IgD-negative memory B cell (primary cell): ENCODE measurements at regions not wholly inside any gene's neighbourhood (a gene's known extent, or its start where the extent isn't known, plus 50 kb on each side); places are given as distances from the start of the nearest gene placed in this dataset.
A peak's percentile ranks its signal among the peaks of the same experiment; 100 is the strongest.

ENCODE experiments used
- H3K27ac Mint-ChIP-seq, 3 donors: one replicate each; pipeline ENCODE4 v1.8.0; 2020 to 2022; ENCODE audit warnings: mild to moderate bottlenecking in 3 of 3, mixed read lengths in 3 of 3, moderate library complexity in 1 of 3
- H3K27me3 Mint-ChIP-seq: one replicate; pipeline ENCODE4 v1.8.0; 2021; ENCODE audit warnings: mixed read lengths
- H3K36me3 Mint-ChIP-seq: one replicate; pipeline ENCODE4 v1.8.0; 2020; ENCODE audit warnings: mild to moderate bottlenecking, mixed read lengths
- H3K4me1 Mint-ChIP-seq, 3 donors: one replicate each; pipeline ENCODE4 v1.8.0; 2020 to 2022; ENCODE audit warnings: mixed read lengths in 3 of 3, mild to moderate bottlenecking in 1 of 3
- H3K4me3 Mint-ChIP-seq, 4 donors: one replicate each; pipeline ENCODE4 v1.8.0; 2020 to 2022; ENCODE audit warnings: mild to moderate bottlenecking in 4 of 4, mixed read lengths in 4 of 4, moderate library complexity in 3 of 4
- H3K9me3 Mint-ChIP-seq, 3 donors: one replicate each; pipeline ENCODE4 v1.8.0; 2020 to 2021; ENCODE audit warnings: mixed read lengths in 3 of 3, mild to moderate bottlenecking in 1 of 3

GRCh38 chr17:36869441-36869840, 67.8 kb upstream of the LHX1 start:
- H3K4me1 Mint-ChIP-seq = no peaks in the 10 kb centered on the region
- H3K27ac Mint-ChIP-seq = no peak overlapping the region
- peaks cover 8% of the 10 kb centered on the region for H3K27me3 Mint-ChIP-seq
- no peak overlapping the region for H3K4me3 Mint-ChIP-seq
- peaks cover 2% of the 10 kb centered on the region for H3K36me3 Mint-ChIP-seq
- peaks cover 1 to 4% (median 2%) of the 10 kb centered on the region in 3 donors for H3K9me3 Mint-ChIP-seq

- Mint-ChIP-seq H3K4me3 (no peak overlapping the region), H3K4me1 (no peaks in the 10 kb centered on the region), H3K27ac (no peak overlapping the region), H3K9me3 (peaks cover 1 to 4% (median 2%) of the 10 kb centered on the region in 3 donors), H3K36me3 (peaks cover 2% of the 10 kb centered on the region), H3K27me3 (peaks cover 6% of the 10 kb centered on the region)
These were observed 67.2 kb upstream of the LHX1 start for GRCh38 chr17:36869856-36870719.

- H3K27me3 Mint-ChIP-seq = peaks cover 8% of the 10 kb centered on the region
- H3K36me3 Mint-ChIP-seq = peaks cover 2% of the 10 kb centered on the region
- H3K4me1 Mint-ChIP-seq = no peaks in the 10 kb centered on the region
- peaks cover 1 to 4% (median 2%) of the 10 kb centered on the region in 3 donors for H3K9me3 Mint-ChIP-seq
- H3K4me3 Mint-ChIP-seq = peak overlapping the region in 1 of 4 donors; percentile 33
- H3K27ac Mint-ChIP-seq = no peak overlapping the region
These were observed 66.6 kb upstream of the LHX1 start for GRCh38 chr17:36870720-36870999.

GRCh38 chr17:36875698-36876293, 61.5 kb upstream of the LHX1 start:
- Mint-ChIP-seq H3K27ac (no peak overlapping the region), H3K9me3 (peaks cover 1 to 5% (median 4%) of the 10 kb centered on the region in 3 donors), H3K4me1 (no peaks in the 10 kb centered on the region), H3K27me3 (peaks cover 19% of the 10 kb centered on the region), H3K36me3 (no peaks in the 10 kb centered on the region), H3K4me3 (no peak overlapping the region)

GRCh38 chr17:36876966-36877365, 60.3 kb upstream of the LHX1 start:
- H3K4me1 Mint-ChIP-seq = no peaks in the 10 kb centered on the region
- H3K27me3 Mint-ChIP-seq = peaks cover 23% of the 10 kb centered on the region
- H3K9me3 Mint-ChIP-seq = peaks cover 3 to 15% (median 5%) of the 10 kb centered on the region in 3 donors
- no peak overlapping the region for H3K27ac Mint-ChIP-seq
- peaks cover 2% of the 10 kb centered on the region for H3K36me3 Mint-ChIP-seq
- no peak overlapping the region for H3K4me3 Mint-ChIP-seq

DNA sequence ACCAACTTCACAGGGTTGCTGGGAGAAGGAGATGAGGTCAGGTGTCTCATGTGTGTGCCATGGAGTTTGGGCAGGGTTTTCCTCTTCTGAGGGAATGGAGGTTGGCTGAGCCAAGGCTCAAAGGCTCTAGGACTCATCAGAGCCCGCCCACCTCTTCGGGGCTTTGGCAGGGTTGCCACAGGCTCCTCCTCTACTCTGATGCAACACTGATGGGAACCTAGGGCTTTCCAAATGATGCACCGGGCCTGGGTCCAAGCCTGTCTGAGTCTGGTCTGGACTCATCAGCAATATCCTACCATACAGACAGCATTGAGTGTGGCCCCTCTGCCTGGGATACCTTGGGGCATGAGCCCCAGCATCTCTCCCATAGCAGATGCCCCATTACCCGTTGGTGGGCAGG, 59.5 kb upstream of the LHX1 start:
- H3K4me1 Mint-ChIP-seq = no peaks in the 10 kb centered on the region
- H3K9me3 Mint-ChIP-seq = peaks cover 4 to 14% (median 5%) of the 10 kb centered on the region in 3 donors
- H3K27ac Mint-ChIP-seq = no peak overlapping the region
- H3K36me3 Mint-ChIP-seq = peaks cover 2% of the 10 kb centered on the region
- H3K4me3 Mint-ChIP-seq = no peak overlapping the region
- peaks cover 28% of the 10 kb centered on the region for H3K27me3 Mint-ChIP-seq

DNA sequence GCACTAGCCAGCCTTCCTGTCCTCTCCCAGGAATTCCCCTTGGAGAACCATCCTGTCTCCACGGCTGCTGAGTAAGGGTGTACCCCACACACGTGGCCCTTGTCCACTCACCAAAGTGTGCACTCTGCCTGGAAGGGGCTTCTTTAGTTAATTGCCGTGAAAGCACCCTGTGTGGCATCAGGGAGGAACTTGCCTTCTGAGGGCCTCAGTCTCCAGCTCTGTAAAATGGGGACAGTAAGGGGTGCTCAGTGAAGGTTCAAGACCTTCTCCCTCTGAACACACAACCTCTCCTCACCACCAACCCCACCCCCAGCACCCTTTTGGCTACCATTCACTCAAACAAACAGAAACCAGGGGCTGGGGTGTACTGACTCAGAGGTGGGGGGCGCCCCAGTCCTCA, 59.1 kb upstream of the LHX1 start:
- Mint-ChIP-seq H3K27me3 (peaks cover 30% of the 10 kb centered on the region), H3K36me3 (peaks cover 2% of the 10 kb centered on the region), H3K9me3 (peaks cover 4 to 14% (median 5%) of the 10 kb centered on the region in 3 donors), H3K27ac (no peak overlapping the region), H3K4me1 (no peaks in the 10 kb centered on the region), H3K4me3 (no peak overlapping the region)

GRCh38 chr17:36879027-36879426, 58.2 kb upstream of the LHX1 start:
- Mint-ChIP-seq H3K36me3 (peaks cover 2% of the 10 kb centered on the region), H3K9me3 (peaks cover 3 to 14% (median 4%) of the 10 kb centered on the region in 3 donors), H3K4me3 (no peak overlapping the region), H3K27me3 (peaks cover 34% of the 10 kb centered on the region), H3K27ac (no peak overlapping the region), H3K4me1 (no peaks in the 10 kb centered on the region)

- peaks cover 2% of the 10 kb centered on the region for H3K36me3 Mint-ChIP-seq
- H3K27ac Mint-ChIP-seq = no peak overlapping the region
- peaks cover 3 to 14% (median 4%) of the 10 kb centered on the region in 3 donors for H3K9me3 Mint-ChIP-seq
- no peak overlapping the region for H3K4me3 Mint-ChIP-seq
- H3K27me3 Mint-ChIP-seq = peaks cover 38% of the 10 kb centered on the region
- no peaks in the 10 kb centered on the region for H3K4me1 Mint-ChIP-seq
These were observed 57.6 kb upstream of the LHX1 start for GRCh38 chr17:36879624-36880131.

- H3K4me3 Mint-ChIP-seq = no peak overlapping the region
- H3K27ac Mint-ChIP-seq = no peak overlapping the region
- H3K9me3 Mint-ChIP-seq = peaks cover 3 to 14% (median 4%) of the 10 kb centered on the region in 3 donors
- H3K27me3 Mint-ChIP-seq = peaks cover 38% of the 10 kb centered on the region
- H3K36me3 Mint-ChIP-seq = peaks cover 2% of the 10 kb centered on the region
- no peaks in the 10 kb centered on the region for H3K4me1 Mint-ChIP-seq
These were observed 56.9 kb upstream of the LHX1 start for GRCh38 chr17:36880268-36880905.

DNA sequence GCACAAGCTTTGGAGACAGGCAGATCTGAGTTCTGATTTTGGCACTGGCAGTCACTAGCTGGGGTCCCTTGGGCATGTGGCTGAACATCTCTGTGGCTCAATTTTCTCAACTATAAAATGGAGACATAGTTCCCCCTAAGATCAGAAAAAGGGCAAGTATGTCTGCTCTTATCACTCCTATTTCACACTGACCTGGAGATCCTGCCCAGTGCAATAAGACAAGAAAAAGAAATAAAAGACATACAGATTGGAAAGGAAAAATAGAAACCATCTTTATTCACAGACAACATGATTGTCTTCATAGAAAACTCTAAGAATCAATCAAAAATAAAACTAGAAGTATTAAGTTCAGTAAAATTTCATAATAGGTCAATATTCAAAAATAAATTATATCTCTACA, 56.0 kb upstream of the LHX1 start:
- H3K36me3 Mint-ChIP-seq = peaks cover 2% of the 10 kb centered on the region
- H3K27ac Mint-ChIP-seq = no peak overlapping the region
- peaks cover 39% of the 10 kb centered on the region for H3K27me3 Mint-ChIP-seq
- H3K4me3 Mint-ChIP-seq = no peak overlapping the region
- no peaks in the 10 kb centered on the region for H3K4me1 Mint-ChIP-seq
- peaks cover 3 to 14% (median 4%) of the 10 kb centered on the region in 3 donors for H3K9me3 Mint-ChIP-seq

GRCh38 chr17:36884495-36885152, 52.7 kb upstream of the LHX1 start:
- Mint-ChIP-seq H3K36me3 (peaks cover 2% of the 10 kb centered on the region), H3K4me3 (no peak overlapping the region), H3K4me1 (no peaks in the 10 kb centered on the region), H3K27me3 (peaks cover 30% of the 10 kb centered on the region), H3K9me3 (peaks cover 1 to 14% (median 3%) of the 10 kb centered on the region in 3 donors), H3K27ac (no peak overlapping the region)

DNA sequence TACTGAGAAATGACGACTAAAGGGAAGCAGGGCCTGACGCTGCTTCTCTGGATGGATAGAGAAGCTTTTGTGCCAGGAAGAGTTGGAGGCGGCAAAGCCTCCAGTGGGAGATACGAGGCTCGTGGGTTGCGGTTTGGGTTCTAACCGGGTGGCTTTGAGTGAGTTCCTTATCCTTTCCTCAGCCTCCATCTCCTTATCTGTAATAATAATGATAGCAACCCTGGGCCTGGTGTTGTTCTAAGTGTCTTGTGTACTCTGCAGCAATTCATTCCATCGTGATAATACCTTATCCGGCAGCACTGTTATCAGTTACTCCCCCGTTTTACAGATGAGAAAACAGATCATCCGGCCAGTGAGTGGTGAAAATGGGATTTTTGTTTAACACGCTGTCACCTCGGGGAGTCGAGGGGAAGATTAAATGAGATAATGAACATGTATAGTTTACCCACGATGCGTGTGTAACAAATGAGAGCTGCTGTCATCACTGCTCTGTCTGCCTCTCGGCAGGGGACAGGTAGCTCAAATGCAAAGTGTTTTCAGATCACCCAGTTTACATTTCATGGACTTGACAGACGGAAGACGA, 52.0 kb upstream of the LHX1 start:
- Mint-ChIP-seq H3K27ac (no peak overlapping the region), H3K27me3 (peaks cover 28% of the 10 kb centered on the region), H3K4me3 (no peak overlapping the region)

GRCh38 chr17:36885771-36886377, 51.4 kb upstream of the LHX1 start:
- no peak overlapping the region for H3K27ac Mint-ChIP-seq
- peaks cover 29% of the 10 kb centered on the region for H3K27me3 Mint-ChIP-seq
- no peak overlapping the region for H3K4me3 Mint-ChIP-seq
- peaks cover 1 to 12% (median 3%) of the 10 kb centered on the region in 3 donors for H3K9me3 Mint-ChIP-seq
- H3K36me3 Mint-ChIP-seq = peaks cover 2% of the 10 kb centered on the region
- no peaks in the 10 kb centered on the region for H3K4me1 Mint-ChIP-seq

More for the DNA sequence above, 52.0 kb upstream of the LHX1 start:
- H3K4me1 Mint-ChIP-seq = no peaks in the 10 kb centered on the region
- H3K9me3 Mint-ChIP-seq = peaks cover 1 to 14% (median 3%) of the 10 kb centered on the region in 3 donors
- H3K36me3 Mint-ChIP-seq = peaks cover 2% of the 10 kb centered on the region
